ENCODE measurements at regions not wholly inside any gene's neighbourhood (a gene's known extent, or its start where the extent isn't known, plus 50 kb on each side); places are given as distances from the start of the nearest gene placed in this dataset.

DNA sequence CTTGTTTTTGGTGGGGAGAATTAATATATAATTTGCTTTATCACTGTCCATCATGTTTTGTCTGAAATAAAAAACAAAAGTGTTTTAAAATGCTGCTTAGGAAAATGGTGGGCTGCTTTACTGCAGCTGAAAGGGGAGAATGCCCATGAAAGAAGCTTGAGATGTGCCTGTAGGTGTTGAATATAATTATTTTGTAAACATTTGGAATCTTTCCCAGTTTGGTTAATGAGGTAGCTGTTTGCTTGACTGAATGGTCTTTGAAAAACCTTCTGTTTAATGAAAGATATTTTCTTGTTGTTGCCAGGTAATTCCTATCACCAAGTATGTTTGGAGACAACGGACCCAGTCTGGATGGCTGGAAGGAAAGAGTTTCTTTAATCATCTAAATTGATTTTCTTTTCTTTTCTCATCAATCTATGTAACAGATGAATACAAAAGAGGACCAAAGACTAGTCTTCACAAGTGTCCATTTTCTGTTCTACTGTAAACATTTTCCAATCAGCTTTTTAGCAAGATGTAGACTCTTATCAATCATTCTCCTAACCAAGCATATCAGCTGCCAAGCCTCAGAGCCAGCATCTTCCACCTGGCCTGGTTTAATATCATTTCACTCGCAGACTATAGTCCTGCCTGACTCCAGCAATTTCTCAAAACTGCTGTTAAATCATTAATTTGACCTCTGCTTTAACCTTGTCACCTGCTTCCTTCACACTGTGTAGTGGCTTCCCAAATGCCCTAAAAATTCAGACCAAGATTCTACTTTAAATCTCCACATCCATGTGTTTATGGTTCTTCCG, 441.2 kb upstream of the CHD1 start:
- Histone ChIP-seq H4K20me1 (ENCODE audit: insufficient read depth, low read length) (no peaks in the 10 kb centered on the region), H3K4me1 (ENCODE audit: insufficient read depth, low read length) (no peaks in the 10 kb centered on the region), H3K27ac (ENCODE audit: low read depth, low read length) (no peak overlapping the region), H3K27me3 (ENCODE audit: insufficient read depth, low read length) (no peaks in the 10 kb centered on the region), H2AFZ (ENCODE audit: low read length) (no peak overlapping the region), H3K4me2 (ENCODE audit: insufficient read depth, low read length) (no peak overlapping the region), H3K4me3 (ENCODE audit: insufficient read depth, low read length) (no peak overlapping the region), H3K9me3 (ENCODE audit: low read depth, low read length) (no peaks in the 10 kb centered on the region), H3K79me2 (ENCODE audit: insufficient read depth, low read length) (no peaks in the 10 kb centered on the region), H3K36me3 (ENCODE audit: insufficient read depth, low read length) (no peaks in the 10 kb centered on the region)
- TF ChIP-seq, protein P1, sequence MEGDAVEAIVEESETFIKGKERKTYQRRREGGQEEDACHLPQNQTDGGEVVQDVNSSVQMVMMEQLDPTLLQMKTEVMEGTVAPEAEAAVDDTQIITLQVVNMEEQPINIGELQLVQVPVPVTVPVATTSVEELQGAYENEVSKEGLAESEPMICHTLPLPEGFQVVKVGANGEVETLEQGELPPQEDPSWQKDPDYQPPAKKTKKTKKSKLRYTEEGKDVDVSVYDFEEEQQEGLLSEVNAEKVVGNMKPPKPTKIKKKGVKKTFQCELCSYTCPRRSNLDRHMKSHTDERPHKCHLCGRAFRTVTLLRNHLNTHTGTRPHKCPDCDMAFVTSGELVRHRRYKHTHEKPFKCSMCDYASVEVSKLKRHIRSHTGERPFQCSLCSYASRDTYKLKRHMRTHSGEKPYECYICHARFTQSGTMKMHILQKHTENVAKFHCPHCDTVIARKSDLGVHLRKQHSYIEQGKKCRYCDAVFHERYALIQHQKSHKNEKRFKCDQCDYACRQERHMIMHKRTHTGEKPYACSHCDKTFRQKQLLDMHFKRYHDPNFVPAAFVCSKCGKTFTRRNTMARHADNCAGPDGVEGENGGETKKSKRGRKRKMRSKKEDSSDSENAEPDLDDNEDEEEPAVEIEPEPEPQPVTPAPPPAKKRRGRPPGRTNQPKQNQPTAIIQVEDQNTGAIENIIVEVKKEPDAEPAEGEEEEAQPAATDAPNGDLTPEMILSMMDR (IDR thresholded peaks at IDR 0.05; ENCODE audit: extremely low read depth, low read depth, low read length), result no peak
- no peak for DNase-seq (ENCODE audit: insufficient read length, low spot score, missing footprints)

DNA sequence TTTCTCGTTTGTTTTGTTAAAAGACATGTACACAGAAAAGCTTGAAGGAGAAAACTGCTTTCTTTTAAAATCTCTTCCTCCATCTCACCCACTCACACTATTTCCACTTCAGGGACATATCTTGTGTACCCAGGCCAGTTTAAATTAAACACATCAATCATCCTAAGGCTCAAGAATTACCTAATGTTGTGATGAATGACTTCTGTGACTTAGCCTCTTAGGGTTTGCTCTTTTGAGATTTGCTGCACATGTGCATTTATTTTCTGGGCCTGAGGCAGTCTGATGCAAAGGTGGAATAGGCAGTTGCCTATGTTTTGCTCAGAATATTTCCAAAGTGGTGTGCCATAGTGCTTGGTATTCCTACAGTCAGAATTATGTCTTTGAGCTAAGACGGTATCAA, 439.9 kb upstream of the CHD1 start:
- TF ChIP-seq, protein P1 (IDR thresholded peaks at IDR 0.05; ENCODE audit: extremely low read depth, low read depth, low read length), result no peak
- Histone ChIP-seq H3K4me2 (ENCODE audit: insufficient read depth, low read length) (no peak overlapping the region), H4K20me1 (ENCODE audit: insufficient read depth, low read length) (no peaks in the 10 kb centered on the region), H3K79me2 (ENCODE audit: insufficient read depth, low read length) (no peaks in the 10 kb centered on the region), H3K4me1 (ENCODE audit: insufficient read depth, low read length) (no peaks in the 10 kb centered on the region), H3K27ac (ENCODE audit: low read depth, low read length) (no peak overlapping the region), H3K4me3 (ENCODE audit: insufficient read depth, low read length) (no peak overlapping the region), H3K36me3 (ENCODE audit: insufficient read depth, low read length) (no peaks in the 10 kb centered on the region), H2AFZ (ENCODE audit: low read length) (no peak overlapping the region), H3K9me3 (ENCODE audit: low read depth, low read length) (peaks cover 2% of the 10 kb centered on the region), H3K27me3 (ENCODE audit: insufficient read depth, low read length) (no peaks in the 10 kb centered on the region)
- no peak for DNase-seq (ENCODE audit: insufficient read length, low spot score, missing footprints)

DNA sequence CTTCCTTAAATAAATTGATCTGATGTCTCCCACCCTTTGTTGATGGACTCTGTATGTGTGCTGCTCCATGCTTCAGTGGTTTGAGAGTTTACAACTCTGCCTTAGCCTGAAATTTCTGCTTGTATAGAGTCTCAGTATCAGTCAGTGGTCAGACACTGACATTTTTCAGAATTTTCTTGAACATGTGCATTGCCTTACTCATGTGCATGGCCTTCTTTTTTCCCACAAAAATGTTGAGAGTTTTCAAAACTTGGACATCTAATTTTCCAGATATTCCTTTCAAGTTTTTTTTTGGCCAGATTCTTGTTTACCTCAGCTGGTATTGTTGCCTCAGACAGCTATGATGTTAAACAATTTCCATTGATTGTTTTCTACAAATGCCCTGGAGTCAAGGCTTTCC, 427.1 kb upstream of the CHD1 start:
- DNase-seq (ENCODE audit: insufficient read length, low spot score, missing footprints), result no peak
- Histone ChIP-seq H3K79me2 (ENCODE audit: insufficient read depth, low read length) (no peaks in the 10 kb centered on the region), H3K4me2 (ENCODE audit: insufficient read depth, low read length) (no peak overlapping the region)

DNA sequence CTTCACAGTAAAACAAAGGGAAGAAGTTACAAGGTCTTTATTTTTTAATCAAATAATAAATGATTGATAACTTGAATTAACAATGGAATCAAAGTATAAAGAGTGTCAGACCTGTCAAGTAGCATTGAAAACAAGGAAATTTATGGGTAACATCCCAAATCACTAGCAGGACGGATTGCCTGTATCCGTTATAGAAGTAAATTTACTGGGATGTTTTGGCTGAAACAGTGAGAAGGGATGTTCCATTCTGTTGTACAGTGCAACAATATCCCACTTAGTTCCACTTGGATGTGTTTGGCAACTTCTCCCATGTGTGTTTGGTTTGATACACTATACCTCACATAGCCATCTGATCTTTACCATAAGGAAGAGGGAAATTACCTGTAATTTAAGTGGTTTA, 421.0 kb upstream of the CHD1 start:
- H3K4me1 ChIP-seq (ENCODE audit: insufficient read depth, low read length), result no peaks in the 10 kb centered on the region

More for the DNA sequence above, 427.1 kb upstream of the CHD1 start:
- no peak overlapping the region for H2AFZ ChIP-seq (ENCODE audit: low read length)
- H3K4me1 ChIP-seq (ENCODE audit: insufficient read depth, low read length), result no peaks in the 10 kb centered on the region
- H3K36me3 ChIP-seq (ENCODE audit: insufficient read depth, low read length), result no peaks in the 10 kb centered on the region
- H3K4me3 ChIP-seq (ENCODE audit: insufficient read depth, low read length), result no peak overlapping the region
- H3K27me3 ChIP-seq (ENCODE audit: insufficient read depth, low read length), result no peaks in the 10 kb centered on the region
- H3K9me3 ChIP-seq (ENCODE audit: low read depth, low read length), result peaks cover 5% of the 10 kb centered on the region
- no peak overlapping the region for H3K27ac ChIP-seq (ENCODE audit: low read depth, low read length)
- TF ChIP-seq, protein P1 (IDR thresholded peaks at IDR 0.05; ENCODE audit: extremely low read depth, low read depth, low read length), result no peak
- H4K20me1 ChIP-seq (ENCODE audit: insufficient read depth, low read length), result no peaks in the 10 kb centered on the region

More for the DNA sequence above, 421.0 kb upstream of the CHD1 start:
- TF ChIP-seq, protein P1 (IDR thresholded peaks at IDR 0.05; ENCODE audit: extremely low read depth, low read depth, low read length), result no peak
- Histone ChIP-seq H3K9me3 (ENCODE audit: low read depth, low read length) (peaks cover 5% of the 10 kb centered on the region), H3K36me3 (ENCODE audit: insufficient read depth, low read length) (no peaks in the 10 kb centered on the region), H3K4me3 (ENCODE audit: insufficient read depth, low read length) (no peak overlapping the region), H3K79me2 (ENCODE audit: insufficient read depth, low read length) (no peaks in the 10 kb centered on the region), H3K27me3 (ENCODE audit: insufficient read depth, low read length) (no peaks in the 10 kb centered on the region), H2AFZ (ENCODE audit: low read length) (no peak overlapping the region), H4K20me1 (ENCODE audit: insufficient read depth, low read length) (no peaks in the 10 kb centered on the region), H3K4me2 (ENCODE audit: insufficient read depth, low read length) (no peak overlapping the region), H3K27ac (ENCODE audit: low read depth, low read length) (no peak overlapping the region)
- DNase-seq (ENCODE audit: insufficient read length, low spot score, missing footprints), result no peak
